ENCODE measurements at regions not wholly inside any gene's neighbourhood (a gene's known extent, or its start where the extent isn't known, plus 50 kb on each side); places are given as distances from the start of the nearest gene placed in this dataset.

- peak in 1 of 2 donors; percentile 11 for DNase-seq (ENCODE audit: low read depth in 2 of 2)
These were observed 734.2 kb upstream of the ADAMTS5 start for GRCh38 chr21:27700974-27701614.

DNA sequence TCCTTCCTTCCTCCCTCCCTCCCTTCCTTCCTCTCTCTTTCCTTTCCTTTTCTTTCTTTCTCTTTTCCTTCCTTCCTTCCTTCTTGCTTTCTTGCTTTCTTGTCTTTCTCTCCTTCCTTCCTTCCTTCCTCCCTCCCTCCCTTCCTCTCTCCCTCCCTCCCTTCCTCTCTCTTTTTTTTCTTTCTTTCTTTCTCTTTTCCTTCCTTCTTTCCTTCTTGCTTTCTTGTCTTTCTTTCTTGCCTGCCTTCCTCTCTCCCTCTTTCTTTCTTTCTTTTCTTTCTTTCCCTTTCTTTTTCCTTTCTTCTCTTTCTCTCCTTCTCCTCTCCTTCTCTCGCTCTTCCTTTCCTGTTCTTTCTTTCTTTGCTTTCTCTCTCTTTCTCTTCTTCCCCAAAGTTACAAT, 728.4 kb upstream of the ADAMTS5 start:
- DNase-seq (ENCODE audit: low read depth in 2 of 2): no peak

GRCh38 chr21:27694667-27695066, 727.8 kb upstream of the ADAMTS5 start:
- DNase-seq (ENCODE audit: low read depth in 2 of 2): no peak

DNA sequence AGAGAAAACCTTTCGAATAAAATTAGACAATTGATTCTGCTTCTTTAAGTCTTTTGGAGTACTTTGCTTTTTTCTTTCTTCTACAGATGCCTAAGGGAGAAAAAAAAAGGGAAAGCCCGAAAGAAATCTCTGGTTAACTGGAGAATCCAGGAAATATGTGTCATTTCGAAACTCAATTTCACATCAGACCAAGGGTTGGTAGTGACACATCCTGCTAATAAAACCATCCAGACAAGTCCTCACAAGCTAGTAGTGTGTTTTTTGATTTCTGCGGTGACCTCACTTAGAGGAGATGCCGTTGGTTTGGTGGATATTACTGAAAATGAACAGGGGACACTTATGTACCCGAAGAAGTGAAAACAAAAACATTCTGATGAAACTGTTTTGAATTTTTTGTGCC, 726.5 kb upstream of the ADAMTS5 start:
- no peak for DNase-seq (ENCODE audit: low read depth in 2 of 2)

- no peak for DNase-seq (ENCODE audit: low read depth in 2 of 2)
These were observed 724.6 kb upstream of the ADAMTS5 start for GRCh38 chr21:27691516-27691915.

DNA sequence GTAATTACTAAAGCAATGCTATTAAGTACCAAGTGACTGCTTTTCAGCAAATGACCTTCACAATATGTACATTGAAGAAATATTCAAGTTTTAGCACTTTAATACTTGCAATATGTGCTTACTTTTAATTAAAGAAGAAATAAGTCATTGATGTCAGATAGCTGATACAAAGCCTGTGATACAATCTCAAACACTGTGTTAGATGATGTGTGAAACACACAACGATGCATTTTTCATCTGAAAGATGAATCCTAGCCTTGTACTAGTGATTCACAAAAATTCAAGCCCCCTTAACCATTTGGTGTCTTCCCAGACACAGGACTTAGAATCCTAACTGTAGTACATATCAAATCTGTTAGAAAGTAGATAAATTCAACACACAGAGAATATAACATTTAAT, 724.1 kb upstream of the ADAMTS5 start:
- DNase-seq (ENCODE audit: low read depth in 2 of 2): no peak

GRCh38 chr21:27690426-27690825, 723.5 kb upstream of the ADAMTS5 start:
- DNase-seq (ENCODE audit: low read depth in 2 of 2): no peak

DNA sequence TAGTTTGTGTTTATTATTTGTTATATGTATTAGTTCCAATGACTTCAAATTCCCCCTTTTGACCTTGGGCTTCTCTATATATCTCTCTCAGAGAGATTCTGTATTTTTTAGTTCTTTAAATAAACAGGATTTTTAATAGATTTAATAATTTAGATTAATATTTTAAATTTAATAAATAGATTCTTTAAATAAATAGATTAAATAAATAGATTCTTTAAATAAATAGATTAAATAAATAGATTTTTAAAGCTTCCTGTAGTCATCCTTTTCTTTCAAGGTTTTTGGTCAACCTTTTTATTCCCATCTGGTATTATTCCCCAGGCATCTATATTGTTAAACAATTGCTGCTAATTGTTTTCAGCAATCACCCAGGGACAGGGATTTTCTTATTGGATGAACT, 721.9 kb upstream of the ADAMTS5 start:
- DNase-seq (ENCODE audit: low read depth in 2 of 2): no peak

DNA sequence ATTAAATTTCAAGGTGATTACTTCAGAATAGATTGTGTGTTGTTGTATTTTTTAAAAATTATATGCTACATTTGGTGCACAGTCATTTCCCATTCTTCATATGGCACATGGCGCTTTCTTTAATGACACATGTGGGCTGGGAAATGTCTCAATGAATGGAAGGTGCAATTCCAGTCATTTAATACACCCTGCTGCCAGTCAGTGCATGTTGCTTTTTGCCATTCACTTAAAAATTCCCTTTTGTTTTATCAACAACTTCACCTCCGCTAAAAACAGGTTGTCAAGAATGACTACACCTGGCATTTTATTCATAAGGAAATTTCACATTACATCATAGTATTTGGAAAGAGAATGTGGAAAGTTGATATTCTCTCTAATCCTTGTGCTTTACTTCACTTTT, 716.4 kb upstream of the ADAMTS5 start:
- no peak for DNase-seq (ENCODE audit: low read depth in 2 of 2)

DNA sequence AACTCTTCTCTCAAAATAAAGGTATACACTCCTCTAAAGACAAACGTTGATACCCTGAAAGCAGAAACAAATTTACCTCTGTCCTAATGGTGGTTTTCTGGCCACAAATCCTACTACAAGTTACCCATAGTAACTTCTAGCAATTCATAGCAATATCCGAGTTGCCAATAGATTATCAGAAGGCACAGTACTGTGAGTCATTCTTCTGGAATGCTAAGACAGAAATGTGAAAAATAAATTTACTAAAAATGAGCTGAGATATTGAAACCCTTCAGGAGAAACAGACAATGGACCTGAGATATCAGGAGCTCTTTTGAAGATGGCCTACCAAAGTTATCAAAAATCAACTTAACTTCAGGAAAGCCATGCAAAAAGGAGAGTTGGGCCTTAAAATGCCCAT, 715.0 kb upstream of the ADAMTS5 start:
- no peak for DNase-seq (ENCODE audit: low read depth in 2 of 2)

DNA sequence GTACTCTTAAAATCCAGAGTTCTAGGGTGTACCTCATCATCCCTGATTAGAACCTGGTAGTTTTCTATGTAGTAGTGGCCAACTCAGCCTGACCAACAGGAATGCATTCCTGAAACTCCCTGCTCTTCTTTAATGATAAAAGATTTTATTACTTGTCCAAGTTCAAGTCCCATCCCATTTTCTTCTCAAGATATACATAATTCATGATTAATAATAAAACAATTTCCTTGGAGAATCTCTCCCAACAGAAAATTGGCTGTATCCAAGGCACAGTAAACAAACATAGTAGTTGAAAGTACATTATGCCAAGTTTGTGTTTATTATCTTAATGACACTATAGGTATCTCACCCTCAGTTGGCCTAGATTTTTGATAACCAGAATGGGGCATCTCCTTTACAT, 714.1 kb upstream of the ADAMTS5 start:
- DNase-seq (ENCODE audit: low read depth in 2 of 2): no peak

- DNase-seq (ENCODE audit: low read depth in 2 of 2): no peak
These were observed 713.3 kb upstream of the ADAMTS5 start for GRCh38 chr21:27680181-27680580.

- no peak for DNase-seq (ENCODE audit: low read depth in 2 of 2)
These were observed 711.6 kb upstream of the ADAMTS5 start for GRCh38 chr21:27678511-27678910.

DNA sequence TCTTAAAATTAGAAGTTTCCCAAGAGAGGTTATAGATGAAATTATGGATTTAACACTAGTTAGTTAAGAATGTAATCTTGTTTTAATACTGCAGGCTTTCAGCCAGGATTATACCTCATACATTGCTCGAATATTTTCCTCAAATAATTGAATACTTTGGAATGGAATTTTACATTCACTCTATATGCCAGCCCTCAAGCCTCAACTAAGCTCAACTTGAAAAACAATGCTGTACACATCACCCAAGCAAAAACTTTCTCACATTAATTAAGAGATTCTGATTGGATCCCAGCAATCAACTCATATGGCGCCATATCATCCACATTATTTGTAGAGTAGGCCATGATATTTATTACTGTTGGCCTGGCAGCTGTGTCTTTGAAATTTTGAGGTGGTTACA, 710.7 kb upstream of the ADAMTS5 start:
- DNase-seq (ENCODE audit: low read depth in 2 of 2): no peak

DNA sequence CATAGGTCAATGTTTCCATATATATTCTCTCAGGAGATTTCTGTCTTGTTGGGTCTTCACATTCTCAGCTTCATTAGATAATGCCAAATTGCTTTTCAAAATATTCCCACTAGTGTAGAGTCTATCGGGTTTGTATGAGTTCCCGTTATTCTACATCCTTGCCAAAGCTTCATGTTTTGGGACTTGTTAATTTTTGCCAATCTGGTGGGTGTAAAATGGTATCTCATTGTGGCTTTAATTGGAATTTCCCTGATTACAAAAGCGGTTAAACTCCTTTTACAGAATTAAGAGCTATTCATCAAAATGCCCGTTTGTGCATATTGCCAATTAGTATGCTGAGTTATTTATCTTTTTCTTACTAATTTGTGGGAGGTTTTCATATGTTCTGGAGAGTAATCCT, 708.4 kb upstream of the ADAMTS5 start:
- DNase-seq (ENCODE audit: low read depth in 2 of 2): no peak

GRCh38 chr21:27674041-27674615, 707.2 kb upstream of the ADAMTS5 start:
- no peak for DNase-seq (ENCODE audit: low read depth in 2 of 2)

DNA sequence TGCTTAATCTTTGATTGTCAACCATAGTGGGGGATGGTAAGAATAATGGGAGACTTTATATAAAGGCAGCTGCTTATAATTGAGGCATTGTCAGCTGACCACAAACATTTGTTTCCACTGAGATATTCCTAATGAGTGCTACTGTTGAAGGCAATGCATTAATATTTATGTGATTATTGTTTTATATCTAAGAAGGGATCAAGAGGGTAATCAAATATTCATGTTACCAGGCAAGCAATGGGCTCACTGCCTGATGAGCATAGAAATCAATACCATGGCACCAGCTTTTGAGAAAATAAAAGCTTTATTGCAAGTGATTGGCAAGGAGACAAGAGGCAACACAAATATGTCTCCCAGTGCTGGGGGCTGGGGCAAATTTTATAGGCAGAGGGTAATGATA, 706.7 kb upstream of the ADAMTS5 start:
- DNase-seq (ENCODE audit: low read depth in 2 of 2): no peak

GRCh38 chr21:27671207-27671606, 704.3 kb upstream of the ADAMTS5 start:
- DNase-seq (ENCODE audit: low read depth in 2 of 2): no peak

DNA sequence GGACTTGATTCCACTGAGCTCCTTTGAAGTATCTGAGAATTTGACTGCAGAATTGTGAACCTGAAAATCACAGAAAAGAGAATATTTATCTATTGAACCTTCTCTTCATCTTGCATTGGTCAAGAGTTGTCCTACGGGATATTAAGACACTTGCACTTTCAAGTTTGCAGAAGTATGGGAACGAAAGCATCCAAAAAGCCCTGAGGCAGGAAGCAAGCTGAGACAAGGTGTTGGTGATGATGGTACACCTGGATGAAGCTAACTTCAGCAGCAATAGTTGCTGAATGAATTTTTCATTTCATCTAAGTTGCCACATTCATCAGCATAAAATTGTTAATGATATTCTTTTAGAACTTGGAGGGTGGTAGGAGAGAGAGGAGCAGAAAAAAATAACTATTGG, 686.6 kb upstream of the ADAMTS5 start:
- no peak for DNase-seq (ENCODE audit: low read depth in 2 of 2)

- DNase-seq (ENCODE audit: low read depth in 2 of 2): no peak
These were observed 682.9 kb upstream of the ADAMTS5 start for GRCh38 chr21:27649762-27650161.

- no peak for DNase-seq (ENCODE audit: low read depth in 2 of 2)
These were observed 682.4 kb upstream of the ADAMTS5 start for GRCh38 chr21:27649323-27649722.

DNA sequence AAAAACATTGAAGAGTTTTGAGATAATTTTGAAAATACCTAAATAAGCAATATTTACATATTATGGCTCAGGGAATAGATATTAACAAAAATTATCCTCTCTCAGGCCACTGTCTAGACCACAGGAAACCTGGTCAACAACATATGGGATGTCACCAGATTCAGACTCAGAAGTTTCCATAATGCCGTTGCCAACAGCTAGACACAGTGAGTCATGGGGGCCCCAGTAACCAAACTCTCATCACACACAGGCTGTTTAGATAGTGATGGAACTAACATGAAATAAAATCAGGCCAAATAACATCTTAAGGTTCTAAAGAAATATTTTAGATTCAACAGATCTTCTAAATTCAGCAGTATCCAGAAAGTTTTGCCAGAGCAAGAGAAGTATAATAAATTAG, 681.7 kb upstream of the ADAMTS5 start:
- no peak for DNase-seq (ENCODE audit: low read depth in 2 of 2)

DNA sequence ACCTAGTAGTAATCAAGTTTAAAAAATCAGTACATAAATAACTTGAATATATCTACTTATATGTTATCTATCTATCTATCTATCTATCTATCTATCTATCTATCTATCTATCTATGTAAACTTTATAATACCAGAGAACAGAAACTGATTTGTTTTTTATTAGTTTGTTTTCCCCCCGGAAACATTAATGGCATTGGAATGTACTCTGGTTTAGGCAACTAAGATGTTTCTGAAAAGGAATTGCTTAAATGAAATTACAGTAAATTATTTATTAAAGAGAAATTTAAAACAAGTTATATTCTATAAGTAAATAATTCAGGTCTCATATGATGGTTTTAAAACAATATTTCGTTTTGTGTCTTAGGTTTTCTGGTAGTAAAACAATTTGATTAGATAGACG, 681.0 kb upstream of the ADAMTS5 start:
- DNase-seq (ENCODE audit: low read depth in 2 of 2): no peak

DNA sequence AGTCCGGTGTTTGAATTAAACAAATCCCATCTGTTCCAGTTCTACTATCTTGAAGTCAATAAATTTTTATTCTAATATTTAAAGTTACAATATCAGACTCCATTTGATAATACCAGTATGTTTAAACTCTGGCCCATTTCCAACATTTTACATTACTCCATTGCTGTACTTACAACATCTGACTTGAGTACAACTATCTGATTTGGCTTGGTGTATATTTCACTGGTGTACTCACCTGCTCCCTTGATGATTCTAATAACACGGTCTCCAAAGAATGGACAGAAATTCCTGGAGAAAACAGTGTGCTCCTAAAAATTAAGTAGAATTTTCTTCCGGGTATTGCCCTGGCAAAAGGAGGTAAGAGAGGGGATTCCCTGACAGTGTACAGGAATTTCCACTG, 680.5 kb upstream of the ADAMTS5 start:
- no peak for DNase-seq (ENCODE audit: low read depth in 2 of 2)

Data from stimulated activated CD4-positive, alpha-beta T cell treated with anti-CD3 and anti-CD28 coated beads, Interleukin-1b, Interleukin-23, amount 100 ng/mL, for 1 hour (primary cell).